ENCODE measurements at regions not wholly inside any gene's neighbourhood (a gene's known extent, or its start where the extent isn't known, plus 50 kb on each side); places are given as distances from the start of the nearest gene placed in this dataset.

DNA sequence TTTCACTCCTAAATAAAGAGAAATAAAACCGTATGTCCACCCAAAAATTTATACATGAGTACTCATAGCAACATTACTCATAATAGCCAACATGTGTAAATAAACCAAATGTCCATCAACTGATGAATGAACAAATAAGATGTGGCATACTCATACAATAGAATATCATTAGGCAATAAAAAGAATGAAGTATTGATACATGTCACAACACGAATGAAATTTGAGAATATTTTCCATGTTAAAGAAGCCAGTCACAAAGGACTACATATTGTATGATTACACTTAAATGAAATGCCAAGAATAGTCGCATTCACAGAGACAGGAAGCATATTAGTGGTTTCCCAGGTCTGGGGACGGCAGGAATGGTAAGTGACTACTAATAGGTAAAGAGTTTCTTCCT, 869.2 kb downstream of the IGSF11 start:
- Histone ChIP-seq H3K27me3 (ENCODE audit: low read depth, low read length) (no peaks in the 10 kb centered on the region), H3K36me3 (replicated peaks; ENCODE audit: low read depth, low read length) (no peaks in the 10 kb centered on the region), H3K9ac (ENCODE audit: low read length) (no peak overlapping the region), H3K4me3 (ENCODE audit: low read length) (no peak overlapping the region), H2AFZ (ENCODE audit: low read depth, low read length) (no peak overlapping the region), H3K9me3 (ENCODE audit: insufficient read depth, low read length) (no peaks in the 10 kb centered on the region), H4K20me1 (ENCODE audit: insufficient read depth, low read length) (no peaks in the 10 kb centered on the region), H3K79me2 (ENCODE audit: low read length) (no peaks in the 10 kb centered on the region), H3K4me1 (ENCODE audit: low read length) (no peaks in the 10 kb centered on the region), H3K27ac (ENCODE audit: low read length) (no peak overlapping the region), H3K4me2 (ENCODE audit: low read length) (no peak overlapping the region)
- no peak for TF ChIP-seq EZH2phosphoT487 (IDR thresholded peaks at IDR 0.05; ENCODE audit: low read depth)
- no peak for TF ChIP-seq CTCF (IDR thresholded peaks at IDR 0.05; ENCODE audit: low read depth, low read length)

DNA sequence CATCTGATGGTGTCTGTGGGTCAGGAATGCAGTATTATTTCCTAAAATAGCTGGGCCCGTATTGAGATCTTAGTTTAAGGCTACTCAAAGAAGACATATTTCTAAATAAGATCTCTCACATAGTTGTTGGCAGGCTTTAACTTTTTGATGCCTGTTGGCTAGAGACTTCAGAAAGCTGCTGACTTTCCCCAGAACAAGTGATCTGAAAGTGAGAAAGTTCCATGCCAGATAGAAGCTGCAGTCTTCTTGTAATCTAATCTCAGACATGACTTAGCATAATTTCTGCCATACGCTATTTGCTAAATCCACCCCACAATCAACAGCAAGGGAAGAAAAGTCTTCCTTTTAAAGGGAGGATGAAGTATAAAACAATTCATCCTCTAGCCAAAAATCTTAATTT, 867.1 kb downstream of the IGSF11 start:
- TF ChIP-seq EZH2phosphoT487 (IDR thresholded peaks at IDR 0.05; ENCODE audit: low read depth): no peak
- TF ChIP-seq CTCF (IDR thresholded peaks at IDR 0.05; ENCODE audit: low read depth, low read length): no peak
- H2AFZ ChIP-seq (ENCODE audit: low read depth, low read length): no peak overlapping the region
- H3K9me3 ChIP-seq (ENCODE audit: insufficient read depth, low read length): no peaks in the 10 kb centered on the region
- H3K36me3 ChIP-seq (replicated peaks; ENCODE audit: low read depth, low read length): no peaks in the 10 kb centered on the region
- H3K79me2 ChIP-seq (ENCODE audit: low read length): no peaks in the 10 kb centered on the region
- H3K9ac ChIP-seq (ENCODE audit: low read length): no peak overlapping the region
- H3K4me2 ChIP-seq (ENCODE audit: low read length): no peak overlapping the region
- no peak overlapping the region for H3K4me3 ChIP-seq (ENCODE audit: low read length)
- H3K27me3 ChIP-seq (ENCODE audit: low read depth, low read length): no peaks in the 10 kb centered on the region
- H4K20me1 ChIP-seq (ENCODE audit: insufficient read depth, low read length): no peaks in the 10 kb centered on the region
- H3K27ac ChIP-seq (ENCODE audit: low read length): no peak overlapping the region
- H3K4me1 ChIP-seq (ENCODE audit: low read length): no peaks in the 10 kb centered on the region

GRCh38 chr3:118168175-118168574, 866.5 kb downstream of the IGSF11 start:
- H3K4me1 ChIP-seq (ENCODE audit: low read length): no peaks in the 10 kb centered on the region
- H3K27ac ChIP-seq (ENCODE audit: low read length): no peak overlapping the region
- no peak overlapping the region for H3K4me2 ChIP-seq (ENCODE audit: low read length)
- no peaks in the 10 kb centered on the region for H3K79me2 ChIP-seq (ENCODE audit: low read length)
- TF ChIP-seq EZH2phosphoT487 (IDR thresholded peaks at IDR 0.05; ENCODE audit: low read depth) (no peak), CTCF (IDR thresholded peaks at IDR 0.05; ENCODE audit: low read depth, low read length) (no peak)
- no peak overlapping the region for H2AFZ ChIP-seq (ENCODE audit: low read depth, low read length)
- H3K9ac ChIP-seq (ENCODE audit: low read length): no peak overlapping the region
- no peaks in the 10 kb centered on the region for H3K9me3 ChIP-seq (ENCODE audit: insufficient read depth, low read length)
- no peaks in the 10 kb centered on the region for H3K27me3 ChIP-seq (ENCODE audit: low read depth, low read length)
- no peak overlapping the region for H3K4me3 ChIP-seq (ENCODE audit: low read length)
- no peaks in the 10 kb centered on the region for H4K20me1 ChIP-seq (ENCODE audit: insufficient read depth, low read length)
- H3K36me3 ChIP-seq (replicated peaks; ENCODE audit: low read depth, low read length): no peaks in the 10 kb centered on the region

DNA sequence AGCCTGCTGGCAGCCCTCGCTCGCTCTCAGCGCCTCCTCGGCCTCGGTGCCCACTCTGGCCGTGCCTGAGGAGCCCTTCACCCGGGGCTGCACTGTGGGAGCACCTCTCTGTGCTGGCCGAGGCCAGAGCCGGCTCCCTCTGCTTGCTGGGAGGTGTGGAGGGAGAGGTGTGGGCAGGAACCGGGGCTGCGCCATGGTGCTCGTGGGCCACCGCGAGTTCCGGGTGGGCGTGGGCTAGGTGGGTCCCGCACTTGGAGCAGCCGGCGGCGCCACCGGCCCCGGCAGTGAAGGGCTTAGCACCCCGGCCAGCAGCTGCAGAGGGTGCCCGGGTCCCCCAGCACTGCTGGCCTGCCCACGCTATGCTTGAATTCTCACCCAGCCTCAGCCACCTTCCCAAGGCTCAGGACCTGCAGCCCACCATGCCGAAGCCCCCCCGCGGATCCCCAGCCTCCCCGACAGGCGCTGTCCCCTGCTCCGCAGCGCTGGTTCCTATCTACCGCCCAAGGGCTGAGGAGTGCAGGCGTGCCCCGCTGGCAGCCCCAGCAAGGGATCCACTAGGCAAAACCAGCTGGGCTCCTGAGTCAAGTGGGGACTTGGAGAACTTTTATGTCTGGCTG, 863.3 kb downstream of the IGSF11 start:
- Histone ChIP-seq H2AFZ (ENCODE audit: low read depth, low read length) (no peak overlapping the region), H3K9ac (ENCODE audit: low read length) (no peak overlapping the region), H3K79me2 (ENCODE audit: low read length) (no peaks in the 10 kb centered on the region), H3K4me2 (ENCODE audit: low read length) (no peak overlapping the region), H3K4me3 (ENCODE audit: low read length) (no peak overlapping the region), H3K9me3 (ENCODE audit: insufficient read depth, low read length) (no peaks in the 10 kb centered on the region), H3K27ac (ENCODE audit: low read length) (no peak overlapping the region), H3K4me1 (ENCODE audit: low read length) (no peaks in the 10 kb centered on the region), H4K20me1 (ENCODE audit: insufficient read depth, low read length) (no peaks in the 10 kb centered on the region), H3K27me3 (ENCODE audit: low read depth, low read length) (no peaks in the 10 kb centered on the region), H3K36me3 (replicated peaks; ENCODE audit: low read depth, low read length) (no peaks in the 10 kb centered on the region)
- TF ChIP-seq EZH2phosphoT487 (IDR thresholded peaks at IDR 0.05; ENCODE audit: low read depth): no peak
- no peak for TF ChIP-seq CTCF (IDR thresholded peaks at IDR 0.05; ENCODE audit: low read depth, low read length)

All from OCI-LY3 (cell line).